ENCODE measurements at regions not wholly inside any gene's neighbourhood (a gene's known extent, or its start where the extent isn't known, plus 50 kb on each side); places are given as distances from the start of the nearest gene placed in this dataset.

GRCh38 chr2:66036948-66037347, 398.0 kb upstream of the MEIS1 start:
- Histone ChIP-seq H3K27me3 (ENCODE audit: control insufficient read depth in 1 of 2, insufficient read depth in 2 of 2, low read length in 2 of 2) (no peaks in the 10 kb centered on the region), H3K36me3 (ENCODE audit: control insufficient read depth in 2 of 2, insufficient read depth in 2 of 2, low read length in 1 of 2) (no peaks in the 10 kb centered on the region), H3K9me3 (ENCODE audit: control insufficient read depth in 2 of 2, insufficient read depth in 1 of 2, low read depth in 1 of 2, low read length in 1 of 2) (no peaks in the 10 kb centered on the region), H3K27ac (ENCODE audit: low read depth in 2 of 2, low read length in 1 of 2) (no peak overlapping the region), H3K4me3 (ENCODE audit: low read depth in 1 of 2, low read length in 2 of 2) (no peak overlapping the region), H3K4me1 (ENCODE audit: control insufficient read depth in 2 of 2, insufficient read depth in 2 of 2, low read length in 1 of 2) (no peaks in the 10 kb centered on the region)
- 95 to 96% methylated on average over 1 of the region's 1 CpG for WGBS, 2 donors

GRCh38 chr2:66034467-66034866, 400.5 kb upstream of the MEIS1 start:
- H3K4me3 ChIP-seq (ENCODE audit: low read depth in 1 of 2, low read length in 2 of 2): no peak overlapping the region
- H3K36me3 ChIP-seq (ENCODE audit: control insufficient read depth in 2 of 2, insufficient read depth in 2 of 2, low read length in 1 of 2): no peaks in the 10 kb centered on the region
- H3K27me3 ChIP-seq (ENCODE audit: control insufficient read depth in 1 of 2, insufficient read depth in 2 of 2, low read length in 2 of 2): no peaks in the 10 kb centered on the region
- no peaks in the 10 kb centered on the region for H3K4me1 ChIP-seq (ENCODE audit: control insufficient read depth in 2 of 2, insufficient read depth in 2 of 2, low read length in 1 of 2)
- H3K27ac ChIP-seq (ENCODE audit: low read depth in 2 of 2, low read length in 1 of 2): no peak overlapping the region
- no peaks in the 10 kb centered on the region for H3K9me3 ChIP-seq (ENCODE audit: control insufficient read depth in 2 of 2, insufficient read depth in 1 of 2, low read depth in 1 of 2, low read length in 1 of 2)

- no peaks in the 10 kb centered on the region for H3K4me1 ChIP-seq (ENCODE audit: control insufficient read depth in 2 of 2, insufficient read depth in 2 of 2, low read length in 1 of 2)
- no peak overlapping the region for H3K4me3 ChIP-seq (ENCODE audit: low read depth in 1 of 2, low read length in 2 of 2)
- H3K36me3 ChIP-seq (ENCODE audit: control insufficient read depth in 2 of 2, insufficient read depth in 2 of 2, low read length in 1 of 2): no peaks in the 10 kb centered on the region
- WGBS, 2 donors: 88 to 100% methylated on average over 1 of the region's 1 CpG
- no peaks in the 10 kb centered on the region for H3K9me3 ChIP-seq (ENCODE audit: control insufficient read depth in 2 of 2, insufficient read depth in 1 of 2, low read depth in 1 of 2, low read length in 1 of 2)
- H3K27me3 ChIP-seq (ENCODE audit: control insufficient read depth in 1 of 2, insufficient read depth in 2 of 2, low read length in 2 of 2): no peaks in the 10 kb centered on the region
- no peak overlapping the region for H3K27ac ChIP-seq (ENCODE audit: low read depth in 2 of 2, low read length in 1 of 2)
These were observed 402.6 kb upstream of the MEIS1 start for GRCh38 chr2:66032226-66032775.

- Histone ChIP-seq H3K9me3 (ENCODE audit: control insufficient read depth in 2 of 2, insufficient read depth in 1 of 2, low read depth in 1 of 2, low read length in 1 of 2) (no peaks in the 10 kb centered on the region), H3K27me3 (ENCODE audit: control insufficient read depth in 1 of 2, insufficient read depth in 2 of 2, low read length in 2 of 2) (no peaks in the 10 kb centered on the region), H3K27ac (ENCODE audit: low read depth in 2 of 2, low read length in 1 of 2) (no peak overlapping the region), H3K4me3 (ENCODE audit: low read depth in 1 of 2, low read length in 2 of 2) (no peak overlapping the region), H3K36me3 (ENCODE audit: control insufficient read depth in 2 of 2, insufficient read depth in 2 of 2, low read length in 1 of 2) (no peaks in the 10 kb centered on the region), H3K4me1 (ENCODE audit: control insufficient read depth in 2 of 2, insufficient read depth in 2 of 2, low read length in 1 of 2) (no peaks in the 10 kb centered on the region)
- WGBS, 2 donors: 80 to 85% methylated on average over 4 of the region's 4 CpGs
These were observed 403.7 kb upstream of the MEIS1 start for GRCh38 chr2:66031236-66031635.

GRCh38 chr2:66030553-66030952, 404.4 kb upstream of the MEIS1 start:
- Histone ChIP-seq H3K4me3 (ENCODE audit: low read depth in 1 of 2, low read length in 2 of 2) (no peak overlapping the region), H3K4me1 (ENCODE audit: control insufficient read depth in 2 of 2, insufficient read depth in 2 of 2, low read length in 1 of 2) (no peaks in the 10 kb centered on the region), H3K9me3 (ENCODE audit: control insufficient read depth in 2 of 2, insufficient read depth in 1 of 2, low read depth in 1 of 2, low read length in 1 of 2) (no peaks in the 10 kb centered on the region), H3K36me3 (ENCODE audit: control insufficient read depth in 2 of 2, insufficient read depth in 2 of 2, low read length in 1 of 2) (no peaks in the 10 kb centered on the region), H3K27me3 (ENCODE audit: control insufficient read depth in 1 of 2, insufficient read depth in 2 of 2, low read length in 2 of 2) (no peaks in the 10 kb centered on the region), H3K27ac (ENCODE audit: low read depth in 2 of 2, low read length in 1 of 2) (no peak overlapping the region)
- WGBS, 2 donors: 66 to 79% methylated on average over 1 of the region's 1 CpG

- Histone ChIP-seq H3K27me3 (ENCODE audit: control insufficient read depth in 1 of 2, insufficient read depth in 2 of 2, low read length in 2 of 2) (no peaks in the 10 kb centered on the region), H3K4me1 (ENCODE audit: control insufficient read depth in 2 of 2, insufficient read depth in 2 of 2, low read length in 1 of 2) (peaks cover 0 to 5% of the 10 kb centered on the region in 2 donors), H3K27ac (ENCODE audit: low read depth in 2 of 2, low read length in 1 of 2) (no peak overlapping the region), H3K36me3 (ENCODE audit: control insufficient read depth in 2 of 2, insufficient read depth in 2 of 2, low read length in 1 of 2) (no peaks in the 10 kb centered on the region), H3K4me3 (ENCODE audit: low read depth in 1 of 2, low read length in 2 of 2) (no peak overlapping the region), H3K9me3 (ENCODE audit: control insufficient read depth in 2 of 2, insufficient read depth in 1 of 2, low read depth in 1 of 2, low read length in 1 of 2) (no peaks in the 10 kb centered on the region)
- WGBS, 2 donors: 39 to 43% methylated on average over 6 of the region's 6 CpGs
These were observed 410.5 kb upstream of the MEIS1 start for GRCh38 chr2:66024391-66024790.

GRCh38 chr2:66021296-66021695, 413.6 kb upstream of the MEIS1 start:
- Histone ChIP-seq H3K4me3 (ENCODE audit: low read depth in 1 of 2, low read length in 2 of 2) (no peak overlapping the region), H3K9me3 (ENCODE audit: control insufficient read depth in 2 of 2, insufficient read depth in 1 of 2, low read depth in 1 of 2, low read length in 1 of 2) (no peaks in the 10 kb centered on the region), H3K4me1 (ENCODE audit: control insufficient read depth in 2 of 2, insufficient read depth in 2 of 2, low read length in 1 of 2) (peaks cover 0 to 5% of the 10 kb centered on the region in 2 donors), H3K36me3 (ENCODE audit: control insufficient read depth in 2 of 2, insufficient read depth in 2 of 2, low read length in 1 of 2) (no peaks in the 10 kb centered on the region), H3K27me3 (ENCODE audit: control insufficient read depth in 1 of 2, insufficient read depth in 2 of 2, low read length in 2 of 2) (no peaks in the 10 kb centered on the region), H3K27ac (ENCODE audit: low read depth in 2 of 2, low read length in 1 of 2) (no peak overlapping the region)
- 10 to 12% methylated on average over 1 of the region's 1 CpG for WGBS, 2 donors

GRCh38 chr2:66017763-66018162, 417.2 kb upstream of the MEIS1 start:
- Histone ChIP-seq H3K27me3 (ENCODE audit: control insufficient read depth in 1 of 2, insufficient read depth in 2 of 2, low read length in 2 of 2) (no peaks in the 10 kb centered on the region), H3K36me3 (ENCODE audit: control insufficient read depth in 2 of 2, insufficient read depth in 2 of 2, low read length in 1 of 2) (no peaks in the 10 kb centered on the region), H3K4me3 (ENCODE audit: low read depth in 1 of 2, low read length in 2 of 2) (no peak overlapping the region), H3K27ac (ENCODE audit: low read depth in 2 of 2, low read length in 1 of 2) (no peak overlapping the region), H3K9me3 (ENCODE audit: control insufficient read depth in 2 of 2, insufficient read depth in 1 of 2, low read depth in 1 of 2, low read length in 1 of 2) (no peaks in the 10 kb centered on the region), H3K4me1 (ENCODE audit: control insufficient read depth in 2 of 2, insufficient read depth in 2 of 2, low read length in 1 of 2) (no peaks in the 10 kb centered on the region)
- 84 to 95% methylated on average over 2 of the region's 2 CpGs for WGBS, 2 donors

GRCh38 chr2:66014450-66014849, 420.5 kb upstream of the MEIS1 start:
- Histone ChIP-seq H3K9me3 (ENCODE audit: control insufficient read depth in 2 of 2, insufficient read depth in 1 of 2, low read depth in 1 of 2, low read length in 1 of 2) (no peaks in the 10 kb centered on the region), H3K27ac (ENCODE audit: low read depth in 2 of 2, low read length in 1 of 2) (no peak overlapping the region), H3K36me3 (ENCODE audit: control insufficient read depth in 2 of 2, insufficient read depth in 2 of 2, low read length in 1 of 2) (no peaks in the 10 kb centered on the region), H3K4me3 (ENCODE audit: low read depth in 1 of 2, low read length in 2 of 2) (no peak overlapping the region), H3K27me3 (ENCODE audit: control insufficient read depth in 1 of 2, insufficient read depth in 2 of 2, low read length in 2 of 2) (no peaks in the 10 kb centered on the region), H3K4me1 (ENCODE audit: control insufficient read depth in 2 of 2, insufficient read depth in 2 of 2, low read length in 1 of 2) (no peaks in the 10 kb centered on the region)
- 87% methylated on average over 6 of the region's 6 CpGs for WGBS, 2 donors

GRCh38 chr2:66013456-66013855, 421.5 kb upstream of the MEIS1 start:
- H3K36me3 ChIP-seq (ENCODE audit: control insufficient read depth in 2 of 2, insufficient read depth in 2 of 2, low read length in 1 of 2): no peaks in the 10 kb centered on the region

More at GRCh38 chr2:66013456-66013855, 421.5 kb upstream of the MEIS1 start:
- Histone ChIP-seq H3K27ac (ENCODE audit: low read depth in 2 of 2, low read length in 1 of 2) (no peak overlapping the region), H3K4me1 (ENCODE audit: control insufficient read depth in 2 of 2, insufficient read depth in 2 of 2, low read length in 1 of 2) (no peaks in the 10 kb centered on the region), H3K4me3 (ENCODE audit: low read depth in 1 of 2, low read length in 2 of 2) (no peak overlapping the region), H3K27me3 (ENCODE audit: control insufficient read depth in 1 of 2, insufficient read depth in 2 of 2, low read length in 2 of 2) (no peaks in the 10 kb centered on the region), H3K9me3 (ENCODE audit: control insufficient read depth in 2 of 2, insufficient read depth in 1 of 2, low read depth in 1 of 2, low read length in 1 of 2) (no peaks in the 10 kb centered on the region)
